Choroid plexus epithelial cell (primary cell): ENCODE measurements at regions not wholly inside any gene's neighbourhood (a gene's known extent, or its start where the extent isn't known, plus 50 kb on each side); places are given as distances from the start of the nearest gene placed in this dataset.
"Not testable (repeated sequence)": the region's sequence is repeated elsewhere in the genome, so short reads cannot be mapped to it uniquely, and the experiment has no call there.

Experiments used
- DNase-seq: peaks from one replicate; pipeline ENCODE4 v3.0.0-alpha.2; 2010; ENCODE audit warnings: low read depth
- H3K4me3 ChIP-seq: 2 replicates; pipeline ENCODE4 v1.5.1; 2011; ENCODE audit warnings: low read depth, mild to moderate bottlenecking, control low read depth, low read length, moderate library complexity
- CTCF ChIP-seq: conservative IDR thresholded peaks from 2 replicates; pipeline ENCODE4 v1.5.1; 2011; ENCODE audit warnings: low read depth, mild to moderate bottlenecking, control low read depth, inconsistent platforms, low read length, moderate library complexity

GRCh38 chr2:228433721-228434120 is 252.2 kb upstream of the SPHKAP start:
- TF ChIP-seq CTCF, result no peak
- no peak for DNase-seq
- H3K4me3 ChIP-seq, result no peak overlapping the region

GRCh38 chr2:228432116-228432515 is 250.6 kb upstream of the SPHKAP start:
- H3K4me3 ChIP-seq, result no peak overlapping the region
- no peak for TF ChIP-seq CTCF
- DNase-seq, result no peak

GRCh38 chr2:228430986-228431385 is 249.5 kb upstream of the SPHKAP start:
- no peak for TF ChIP-seq CTCF
- H3K4me3 ChIP-seq, result no peak overlapping the region

GRCh38 chr2:228426502-228427216 is 245.2 kb upstream of the SPHKAP start:
- no peak overlapping the region for H3K4me3 ChIP-seq
- no peak for DNase-seq
- no peak for TF ChIP-seq CTCF

More at GRCh38 chr2:228430986-228431385, 249.5 kb upstream of the SPHKAP start:
- DNase-seq, result no peak

- not testable (repeated sequence) for H3K4me3 ChIP-seq, DNase-seq
Observed at GRCh38 chr2:228425411-228426060, 244.0 kb upstream of the SPHKAP start.

GRCh38 chr2:228417956-228418355 is 236.5 kb upstream of the SPHKAP start:
- TF ChIP-seq CTCF, result no peak
- DNase-seq, result no peak
- no peak overlapping the region for H3K4me3 ChIP-seq

- no peak for TF ChIP-seq CTCF
- no peak overlapping the region for H3K4me3 ChIP-seq
- no peak for DNase-seq
Observed at GRCh38 chr2:228417526-228417925, 236.0 kb upstream of the SPHKAP start.
